Upper lobe of left lung (tissue), 6 donors: ENCODE measurements at regions not wholly inside any gene's neighbourhood (a gene's known extent, or its start where the extent isn't known, plus 50 kb on each side); places are given as distances from the start of the nearest gene placed in this dataset.

ENCODE experiments used
- ATAC-seq, 2 donors: fragments of 200-7000 bp; cut with Tn5 transposase; one replicate each; pipeline ENCODE4 v1.9.1; 2022; ENCODE audit warnings: mild to moderate bottlenecking in 2 of 2, moderate library complexity in 2 of 2; ENCODE audit not compliant: low FRiP score in 2 of 2
- DNase-seq, 2 donors: peaks; one replicate each; pipeline ENCODE4 v3.0.0-alpha.2; 2019 to 2020
- H3K27ac ChIP-seq, 4 donors: fragments of 200-600 bp; sonication (generic); one replicate each; pipeline ENCODE4 v1.5.1; 2016 to 2019
- H3K27me3 ChIP-seq, 4 donors: fragments of 200-600 bp; sonication (generic); one replicate each; pipeline ENCODE4 v1.5.1; 2017 to 2019
- H3K36me3 ChIP-seq, 4 donors: fragments of 200-600 bp; sonication (generic); one replicate each; pipeline ENCODE4 v1.5.1; 2016 to 2019
- H3K4me1 ChIP-seq, 4 donors: fragments of 200-600 bp; sonication (generic); one replicate each; pipeline ENCODE4 v1.5.1; 2018 to 2019
- H3K4me3 ChIP-seq, 4 donors: fragments of 200-600 bp; sonication (generic); one replicate each; pipeline ENCODE4 v1.5.1; 2017 to 2019; ENCODE audit warnings: mild to moderate bottlenecking in 2 of 4, moderate library complexity in 1 of 4
- H3K9me3 ChIP-seq, 4 donors: fragments of 200-600 bp; sonication (generic); one replicate each; pipeline ENCODE4 v1.5.1; 2018 to 2019
- EP300 ChIP-seq, 4 donors: sonication (generic); formaldehyde crosslinking; IDR thresholded peaks; one replicate each; pipeline ENCODE4 v1.5.1; 2017; ENCODE audit warnings: antibody characterized with exemption in 4 of 4, control low read depth in 2 of 4
- POLR2A ChIP-seq, 4 donors: fragments of 450-650 bp; IDR thresholded peaks; one replicate each; pipeline ENCODE4 v1.5.1; 2016 to 2017; ENCODE audit warnings: antibody characterized with exemption in 4 of 4, mild to moderate bottlenecking in 2 of 4
- POLR2AphosphoS5 ChIP-seq, 2 donors: sonication (generic); formaldehyde crosslinking; IDR thresholded peaks; one replicate each; pipeline ENCODE4 v1.5.1; 2017; ENCODE audit warnings: antibody characterized with exemption in 2 of 2
- WGBS, 2 donors: methylation state at CpG; one replicate each; pipeline ENCODE4 v1.1.5; 2017 to 2018; 5-methylcytosine and 5-hydroxymethylcytosine counted together
- TF ChIP-seq, protein P1 (sequence below), 6 experiments: fragments of 450-650 bp in 4 of 6; fragments of 200-600 bp in 2 of 6; sonication (generic) in 2 of 6; IDR thresholded peaks; one replicate each; pipeline ENCODE4 v1.5.1; 2016 to 2019; ENCODE audit warnings: antibody characterized with exemption in 6 of 6
- donor health status: DM: no; HTN: no; CAD: no; lungs with moderate emphysema.
- donor health status: DM: no; HTN: yes; CAD: no; lungs with severe emphysema.

DNA sequence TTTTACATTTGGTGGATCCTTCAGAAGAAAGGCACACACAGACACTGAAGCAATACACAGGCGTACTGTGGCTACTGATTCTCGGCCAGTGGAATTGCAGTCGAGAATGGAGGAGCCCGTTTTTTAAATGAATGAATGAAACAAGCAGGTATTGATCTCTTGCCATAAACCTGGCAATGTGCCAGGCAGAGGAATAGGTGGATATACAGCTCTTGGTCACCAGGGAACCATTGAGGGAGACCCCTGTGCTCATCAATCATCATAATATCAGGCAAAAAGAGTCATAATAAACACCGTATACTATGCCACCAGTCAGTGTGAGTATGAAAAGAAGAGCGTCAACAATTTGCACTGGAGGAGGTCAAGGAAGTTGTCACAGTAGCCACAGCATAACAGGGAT, 140.3 kb upstream of the FOXF1 start:
- peaks cover 0 to 10% (median 2%) of the 10 kb centered on the region in 4 donors for H3K9me3 ChIP-seq
- TF ChIP-seq, protein P1, sequence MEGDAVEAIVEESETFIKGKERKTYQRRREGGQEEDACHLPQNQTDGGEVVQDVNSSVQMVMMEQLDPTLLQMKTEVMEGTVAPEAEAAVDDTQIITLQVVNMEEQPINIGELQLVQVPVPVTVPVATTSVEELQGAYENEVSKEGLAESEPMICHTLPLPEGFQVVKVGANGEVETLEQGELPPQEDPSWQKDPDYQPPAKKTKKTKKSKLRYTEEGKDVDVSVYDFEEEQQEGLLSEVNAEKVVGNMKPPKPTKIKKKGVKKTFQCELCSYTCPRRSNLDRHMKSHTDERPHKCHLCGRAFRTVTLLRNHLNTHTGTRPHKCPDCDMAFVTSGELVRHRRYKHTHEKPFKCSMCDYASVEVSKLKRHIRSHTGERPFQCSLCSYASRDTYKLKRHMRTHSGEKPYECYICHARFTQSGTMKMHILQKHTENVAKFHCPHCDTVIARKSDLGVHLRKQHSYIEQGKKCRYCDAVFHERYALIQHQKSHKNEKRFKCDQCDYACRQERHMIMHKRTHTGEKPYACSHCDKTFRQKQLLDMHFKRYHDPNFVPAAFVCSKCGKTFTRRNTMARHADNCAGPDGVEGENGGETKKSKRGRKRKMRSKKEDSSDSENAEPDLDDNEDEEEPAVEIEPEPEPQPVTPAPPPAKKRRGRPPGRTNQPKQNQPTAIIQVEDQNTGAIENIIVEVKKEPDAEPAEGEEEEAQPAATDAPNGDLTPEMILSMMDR (IDR thresholded peaks at IDR 0.05) = no peak
- TF ChIP-seq EP300 (IDR thresholded peaks at IDR 0.05) = no peak
- TF ChIP-seq POLR2AphosphoS5 (IDR thresholded peaks at IDR 0.05) = no peak
- no peak for TF ChIP-seq POLR2A (IDR thresholded peaks at IDR 0.05)
- no peaks in the 10 kb centered on the region for H3K36me3 ChIP-seq
- DNase-seq = no peak
- peaks cover 0 to 9% (median 0%) of the 10 kb centered on the region in 4 donors for H3K27me3 ChIP-seq
- H3K4me3 ChIP-seq = no peak overlapping the region
- 76 to 94% methylated on average over 6 of the region's 6 CpGs for WGBS, 2 donors
- H3K4me1 ChIP-seq = peaks cover 0 to 15% (median 2%) of the 10 kb centered on the region in 4 donors
- H3K27ac ChIP-seq = no peak overlapping the region
- ATAC-seq = no peak

DNA sequence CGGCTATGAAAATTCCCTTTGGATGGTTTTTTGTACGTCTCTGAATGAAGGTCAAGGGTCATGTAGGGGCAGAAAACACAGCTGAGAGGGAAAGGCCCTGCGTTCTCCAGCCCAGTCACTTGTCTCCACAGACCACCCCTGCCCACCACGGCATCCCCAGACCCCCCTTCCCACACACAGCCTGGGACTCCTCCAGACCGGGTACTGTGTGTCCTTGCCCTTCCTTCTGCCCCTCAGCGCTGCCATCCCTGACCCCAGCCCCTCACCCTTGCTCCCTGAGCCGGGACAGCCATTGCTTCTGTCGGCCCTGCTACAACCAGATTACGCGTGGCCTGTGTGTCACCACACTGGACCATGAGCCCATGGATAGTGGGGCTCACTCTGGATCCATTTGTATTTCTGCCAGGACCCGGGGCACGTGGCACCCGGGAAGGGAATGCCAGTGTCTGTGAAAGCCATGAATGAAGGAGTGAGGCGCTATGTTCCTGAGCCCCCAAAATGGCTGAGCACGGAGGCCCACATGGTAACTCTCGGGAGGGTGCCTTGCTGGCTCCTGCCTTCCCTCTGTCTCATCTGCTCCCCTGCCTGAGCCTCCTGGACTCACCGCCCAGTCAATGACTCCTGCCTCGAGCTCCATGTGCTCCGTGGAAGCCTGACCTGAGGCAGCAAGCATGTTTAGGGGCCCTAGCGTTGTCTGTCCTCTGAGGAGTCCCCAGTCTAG, 139.1 kb upstream of the FOXF1 start:
- WGBS, 2 donors = 82 to 91% methylated on average over 12 to 20 of the region's 20 CpGs
- no peak for DNase-seq
- no peaks in the 10 kb centered on the region for H3K36me3 ChIP-seq
- H3K4me3 ChIP-seq = no peak overlapping the region
- peaks cover 0 to 9% (median 0%) of the 10 kb centered on the region in 4 donors for H3K27me3 ChIP-seq
- ATAC-seq = peak in 1 of 2 donors; percentile 29
- TF ChIP-seq POLR2A (IDR thresholded peaks at IDR 0.05) (no peak), EP300 (IDR thresholded peaks at IDR 0.05) (no peak), POLR2AphosphoS5 (IDR thresholded peaks at IDR 0.05) (no peak)
- TF ChIP-seq, protein P1 (IDR thresholded peaks at IDR 0.05) = no peak
- H3K27ac ChIP-seq = no peak overlapping the region
- H3K9me3 ChIP-seq = peaks cover 0 to 10% (median 2%) of the 10 kb centered on the region in 4 donors
- H3K4me1 ChIP-seq = peaks cover 0 to 13% (median 2%) of the 10 kb centered on the region in 4 donors

DNA sequence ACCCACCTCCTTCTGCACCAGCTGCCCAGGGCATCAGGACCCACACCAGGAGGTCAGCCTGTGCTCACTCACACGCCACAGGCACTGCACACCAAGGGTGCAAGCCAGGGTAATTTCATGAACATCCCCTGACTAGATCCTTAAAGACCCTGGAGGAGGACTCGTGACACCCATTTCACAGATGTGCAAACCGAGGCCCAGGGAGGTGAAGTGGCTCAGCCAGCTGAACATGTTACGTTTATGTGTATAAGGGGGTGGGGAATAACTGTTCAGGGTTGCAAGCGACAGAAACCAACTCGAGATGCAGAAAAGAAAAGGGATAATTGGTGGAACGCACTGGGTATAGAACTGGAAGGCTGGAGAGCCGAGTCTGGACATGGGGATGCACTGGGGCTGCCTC, 138.1 kb upstream of the FOXF1 start:
- Histone ChIP-seq H3K36me3 (no peaks in the 10 kb centered on the region), H3K4me1 (peaks cover 0 to 7% (median 2%) of the 10 kb centered on the region in 4 donors), H3K27me3 (peaks cover 0 to 9% (median 0%) of the 10 kb centered on the region in 4 donors), H3K27ac (no peak overlapping the region), H3K4me3 (no peak overlapping the region), H3K9me3 (peaks cover 0 to 10% (median 2%) of the 10 kb centered on the region in 4 donors)
- DNase-seq = no peak
- TF ChIP-seq POLR2AphosphoS5 (IDR thresholded peaks at IDR 0.05) (no peak), EP300 (IDR thresholded peaks at IDR 0.05) (no peak), POLR2A (IDR thresholded peaks at IDR 0.05) (no peak)
- TF ChIP-seq, protein P1 (IDR thresholded peaks at IDR 0.05) = no peak
- WGBS, 2 donors = 92 to 93% methylated on average over 7 to 8 of the region's 8 CpGs
- ATAC-seq = no peak

DNA sequence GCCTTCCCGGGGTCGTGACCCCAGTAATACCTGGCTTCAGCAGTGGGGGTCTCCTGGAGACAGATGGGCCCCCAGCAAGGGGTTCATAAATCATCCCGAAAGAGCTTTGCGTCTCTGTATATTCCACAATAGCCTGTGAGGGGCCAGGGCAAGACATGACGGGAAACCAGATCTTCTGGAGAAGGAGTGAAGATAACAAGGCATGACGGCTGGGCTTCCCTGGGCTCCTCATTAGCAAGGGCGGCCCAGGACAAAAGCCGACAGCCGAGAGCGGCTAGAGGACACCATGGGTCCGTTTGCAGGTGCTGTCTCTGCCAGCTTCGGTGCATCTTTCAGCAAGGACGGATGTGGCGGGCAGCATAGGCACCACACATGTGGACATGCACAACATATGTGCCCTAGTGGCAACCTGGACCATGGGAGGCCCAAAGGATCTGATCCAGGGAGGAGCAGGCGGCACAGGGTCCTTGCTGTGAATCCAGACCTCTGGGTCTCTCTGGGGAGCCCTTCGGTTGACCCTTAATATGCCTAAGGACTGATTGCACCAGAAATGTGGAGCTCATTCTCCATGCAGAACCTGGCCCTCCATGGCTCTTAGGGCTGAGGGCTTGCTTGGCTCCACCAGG, 136.9 kb upstream of the FOXF1 start:
- Histone ChIP-seq H3K27ac (no peak overlapping the region), H3K9me3 (peaks cover 0 to 10% (median 2%) of the 10 kb centered on the region in 4 donors), H3K4me1 (no peaks in the 10 kb centered on the region), H3K36me3 (no peaks in the 10 kb centered on the region), H3K27me3 (peaks cover 0 to 9% (median 0%) of the 10 kb centered on the region in 4 donors), H3K4me3 (no peak overlapping the region)
- DNase-seq (no peak), ATAC-seq (no peak)
- WGBS, 2 donors = 79 to 80% methylated on average over 13 to 16 of the region's 16 CpGs
- no peak for TF ChIP-seq EP300 (IDR thresholded peaks at IDR 0.05)
- no peak for TF ChIP-seq POLR2AphosphoS5 (IDR thresholded peaks at IDR 0.05)
- TF ChIP-seq, protein P1 (IDR thresholded peaks at IDR 0.05) = no peak
- TF ChIP-seq POLR2A (IDR thresholded peaks at IDR 0.05) = no peak
